HEK293T (cell line): ENCODE measurements at regions not wholly inside any gene's neighbourhood (a gene's known extent, or its start where the extent isn't known, plus 50 kb on each side); places are given as distances from the start of the nearest gene placed in this dataset.

ENCODE experiments used
- BHLHE40 ChIP-seq: fragments of 450-650 bp; IDR thresholded peaks from 2 replicates; pipeline ENCODE4 v1.6.1; 2016; ENCODE audit warnings: mild to moderate bottlenecking, moderate library complexity, borderline replicate concordance
- CTBP1 ChIP-seq: fragments of 450-650 bp; IDR thresholded peaks from 2 replicates; pipeline ENCODE4 v1.6.1; 2016; ENCODE audit warnings: borderline replicate concordance
- ELF4 ChIP-seq: fragments of 450-650 bp; IDR thresholded peaks from 2 replicates; pipeline ENCODE4 v1.6.1; 2017; ENCODE audit warnings: antibody characterized with exemption
- FOXA1 ChIP-seq: fragments of 450-650 bp; IDR thresholded peaks from 2 replicates; pipeline ENCODE4 v1.6.1; 2016; ENCODE audit warnings: mild to moderate bottlenecking
- FOXM1 ChIP-seq: fragments of 450-650 bp; IDR thresholded peaks from 2 replicates; pipeline ENCODE4 v1.6.1; 2017; ENCODE audit warnings: mild to moderate bottlenecking, borderline replicate concordance
- SP1 ChIP-seq: fragments of 450-650 bp; IDR thresholded peaks from 2 replicates; pipeline ENCODE4 v1.6.1; 2017
- SUZ12 ChIP-seq: fragments of 450-650 bp; IDR thresholded peaks from 2 replicates; pipeline ENCODE4 v1.6.1; 2016; ENCODE audit warnings: mild to moderate bottlenecking
- TARDBP ChIP-seq: fragments of 450-650 bp; IDR thresholded peaks from 2 replicates; pipeline ENCODE4 v1.6.1; 2016
- ZNF384 ChIP-seq: fragments of 450-650 bp; IDR thresholded peaks from 2 replicates; pipeline ENCODE4 v1.6.1; 2016

DNA sequence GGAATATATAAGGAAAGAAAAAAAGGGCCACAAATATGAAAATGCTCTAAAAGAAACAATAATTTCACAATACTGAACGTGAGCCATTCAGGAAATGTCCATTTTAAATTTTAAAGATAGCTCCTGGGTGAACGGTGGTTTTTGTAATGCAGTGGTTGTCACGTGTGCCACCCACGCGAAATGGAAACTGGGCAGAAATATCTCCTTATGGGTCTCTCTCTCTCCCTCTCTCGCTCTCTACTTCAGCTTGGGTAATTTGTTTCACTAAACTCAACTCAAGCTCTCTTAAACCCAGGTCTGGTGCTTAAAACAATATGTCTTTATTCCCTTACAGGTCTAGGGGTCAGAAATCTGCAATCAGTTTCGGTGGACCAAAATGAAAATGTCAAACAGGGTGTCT is 150.8 kb downstream of the OR2B2 start:
- TF ChIP-seq CTBP1, result no peak
- no peak for TF ChIP-seq BHLHE40
- TF ChIP-seq FOXM1, result no peak
- no peak for TF ChIP-seq SP1
- no peak for TF ChIP-seq TARDBP
- TF ChIP-seq SUZ12, result no peak
- no peak for TF ChIP-seq ELF4
- no peak for TF ChIP-seq FOXA1
- no peak for TF ChIP-seq ZNF384
